HG03457 (cell line): ENCODE measurements at regions not wholly inside any gene's neighbourhood (a gene's known extent, or its start where the extent isn't known, plus 50 kb on each side); places are given as distances from the start of the nearest gene placed in this dataset.

ENCODE experiments used
- ATAC-seq: cut with Tn5 transposase; IDR thresholded peaks from one replicate; pipeline ENCODE4 v1.9.1; 2021; ENCODE audit warnings: moderate number of reproducible peaks; ENCODE audit not compliant: unreplicated experiment

DNA sequence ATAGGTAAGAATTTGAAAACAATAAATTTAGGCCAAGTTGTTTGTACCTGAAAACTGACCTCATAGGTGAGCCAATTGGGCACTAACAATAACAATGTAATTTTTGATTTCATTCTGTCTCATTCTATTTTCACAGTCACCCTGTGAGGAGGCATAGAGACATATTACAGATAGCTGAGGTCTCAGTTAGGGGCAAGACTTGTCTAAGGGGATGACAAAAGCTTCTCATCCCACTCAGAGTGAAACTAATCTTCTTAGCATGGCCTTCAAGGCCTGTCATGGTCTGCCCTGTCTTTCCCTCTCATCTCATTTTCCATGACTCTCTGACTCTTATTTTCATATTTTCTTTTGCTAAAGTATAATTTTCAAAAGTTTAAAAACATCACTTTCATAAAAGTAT lies 562.0 kb upstream of the TNP1 start:
- no peak for ATAC-seq

DNA sequence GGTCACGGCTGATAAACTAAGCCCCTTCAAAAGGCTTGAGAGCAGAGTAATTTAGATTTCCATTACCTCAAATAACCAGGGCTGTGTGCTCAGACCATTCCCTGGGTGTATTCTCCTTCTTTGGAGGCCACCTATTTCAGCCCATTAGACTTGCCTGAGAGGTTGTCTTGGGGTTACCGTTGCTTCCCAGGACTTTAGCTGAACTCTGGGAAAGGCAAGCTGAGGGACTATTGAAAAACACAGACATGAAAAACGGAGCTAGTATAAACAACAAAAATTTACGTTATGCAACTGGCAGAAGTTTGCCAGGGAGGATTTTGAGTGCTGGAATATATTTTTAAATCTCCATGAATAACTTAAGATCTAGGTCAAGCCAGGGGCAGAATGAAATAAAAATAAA lies 561.0 kb upstream of the TNP1 start:
- ATAC-seq: no peak

DNA sequence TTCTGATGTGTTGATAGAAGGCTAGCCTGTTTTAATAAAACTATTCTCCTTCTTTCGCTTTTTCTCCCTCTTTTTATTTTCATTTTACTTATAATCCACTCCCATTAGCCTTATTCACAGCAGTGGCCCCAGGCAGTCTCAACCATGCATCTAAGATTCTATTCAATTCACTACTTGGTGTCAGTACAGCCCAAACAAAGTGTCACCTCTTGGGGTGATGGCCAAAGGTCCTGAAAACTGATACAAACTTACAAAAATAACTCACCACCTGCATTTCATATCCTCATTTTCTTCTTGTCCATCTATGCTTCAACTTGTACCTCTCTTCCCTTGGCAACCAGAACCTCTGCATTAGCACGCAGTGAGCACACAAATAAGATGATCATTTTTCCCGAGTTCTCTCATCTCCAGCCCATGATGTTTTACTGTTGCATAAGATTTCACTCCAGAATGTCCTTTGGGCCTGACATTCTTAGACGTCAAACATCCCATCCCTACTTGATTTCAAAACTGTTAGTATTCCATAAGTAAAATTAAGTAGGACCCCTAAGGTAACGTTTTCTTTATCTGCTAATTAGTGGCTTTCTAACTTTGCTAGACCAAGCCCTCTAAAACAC lies 559.3 kb upstream of the TNP1 start:
- no peak for ATAC-seq

DNA sequence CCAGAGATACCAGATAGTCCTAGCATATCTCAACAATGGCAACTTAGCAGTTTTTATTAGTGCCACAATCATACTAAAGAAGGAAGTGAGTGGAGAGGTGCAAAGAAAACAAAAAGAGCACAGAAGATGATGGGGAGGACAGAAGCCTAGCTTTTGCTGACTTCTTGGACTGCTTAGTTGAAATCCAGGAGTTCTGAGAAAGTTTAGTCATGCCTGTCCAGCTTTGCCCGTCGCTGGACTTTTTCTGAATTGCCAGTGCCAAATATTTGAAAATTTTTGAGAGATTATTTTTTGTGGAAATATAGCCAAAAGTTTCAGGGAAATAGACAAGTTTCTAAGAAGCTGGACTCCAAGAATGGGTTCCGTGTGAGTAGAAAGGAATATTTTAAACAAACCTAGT lies 558.7 kb upstream of the TNP1 start:
- ATAC-seq: no peak

DNA sequence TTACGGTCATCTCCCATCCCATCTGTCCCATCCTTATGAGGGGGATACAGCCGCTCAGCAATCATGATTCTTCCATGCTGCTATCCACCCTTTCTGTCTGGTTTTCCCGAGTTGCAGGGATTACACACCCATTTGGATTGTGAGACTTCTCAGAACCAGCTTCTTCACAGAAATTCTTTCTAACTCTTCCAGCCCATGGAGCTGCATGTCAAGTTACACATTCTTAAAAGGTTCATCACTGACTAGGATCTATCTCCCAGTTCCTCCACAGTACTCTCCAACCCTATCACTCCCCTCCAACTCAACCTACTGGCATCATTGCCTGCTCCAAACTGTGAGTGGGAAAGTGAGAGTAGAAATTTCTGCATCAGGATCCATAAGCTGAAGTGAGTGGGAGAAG lies 558.2 kb upstream of the TNP1 start:
- ATAC-seq: no peak

DNA sequence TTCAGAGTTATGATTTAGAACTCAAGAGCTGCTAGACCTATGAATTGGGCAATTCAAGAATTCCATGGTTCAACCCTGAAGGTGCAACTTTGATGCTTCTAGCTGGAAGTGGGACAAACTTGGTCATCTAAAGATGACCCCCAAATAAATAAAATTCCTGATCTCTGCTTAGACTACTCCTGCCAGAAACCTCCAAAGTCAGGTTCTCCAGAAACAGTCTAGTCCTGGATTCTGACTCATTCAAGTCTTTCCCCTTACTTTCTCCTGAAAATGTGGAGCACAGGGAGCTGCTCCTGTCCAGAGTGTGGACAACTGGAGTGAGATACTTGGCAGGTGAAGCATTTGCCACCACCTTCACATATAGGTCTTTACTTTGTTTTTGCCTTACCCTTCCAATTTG lies 557.7 kb upstream of the TNP1 start:
- no peak for ATAC-seq

DNA sequence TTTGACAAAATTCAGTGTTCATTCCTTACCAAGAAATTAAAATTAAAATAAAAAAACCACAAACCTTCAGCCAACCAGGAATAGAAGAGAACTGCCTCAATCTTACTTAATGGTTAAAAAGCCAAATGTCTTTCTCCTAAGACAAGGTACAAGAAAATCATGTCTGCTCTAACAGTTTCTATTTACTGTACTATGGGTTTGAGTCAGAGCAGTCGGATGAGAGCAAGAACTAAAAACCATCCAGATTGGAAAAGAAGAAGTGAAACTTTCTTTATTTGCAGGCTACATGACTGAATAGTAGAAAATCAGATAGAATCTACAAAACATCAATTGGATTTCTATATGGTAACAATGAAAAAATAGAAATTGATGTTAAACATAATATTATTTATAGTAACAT lies 555.5 kb upstream of the TNP1 start:
- ATAC-seq: peak; percentile 93

DNA sequence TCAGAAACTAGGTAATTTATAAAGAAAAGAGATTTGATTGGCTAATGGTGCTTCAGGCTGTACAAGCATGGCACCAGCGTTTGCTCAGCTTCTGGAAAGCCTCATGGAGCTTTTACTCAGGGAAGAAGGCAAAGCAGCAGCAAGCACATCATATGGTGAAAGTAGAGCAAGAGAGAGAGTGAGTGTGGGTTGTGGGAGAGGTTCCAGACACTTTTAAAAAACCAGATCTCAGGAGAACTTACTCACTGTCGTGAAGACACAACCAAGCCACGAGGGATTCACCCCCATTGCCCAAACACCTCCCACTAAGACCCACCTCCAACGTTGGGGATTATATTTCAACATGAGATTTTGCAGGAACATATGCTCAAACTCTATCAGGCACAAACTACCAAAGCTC lies 554.6 kb upstream of the TNP1 start:
- no peak for ATAC-seq

DNA sequence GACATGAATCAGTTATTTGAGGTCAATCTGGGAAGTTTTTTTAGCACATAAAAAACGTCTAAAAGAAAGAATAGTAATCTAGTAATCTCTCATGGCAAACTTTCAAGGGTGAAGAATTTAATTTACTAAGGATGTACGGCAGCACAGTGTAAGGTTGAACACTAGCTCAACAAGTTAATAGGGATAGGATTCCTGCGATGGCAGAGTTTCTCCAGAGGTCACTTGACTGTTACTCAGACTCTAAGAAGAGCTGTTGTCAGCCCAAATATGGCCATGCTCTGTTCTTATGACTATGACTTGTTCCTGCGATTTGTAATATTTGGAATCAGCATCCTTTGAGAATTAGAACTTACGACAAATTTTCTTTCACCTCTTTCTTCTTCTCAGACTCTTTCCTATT lies 553.3 kb upstream of the TNP1 start:
- no peak for ATAC-seq

DNA sequence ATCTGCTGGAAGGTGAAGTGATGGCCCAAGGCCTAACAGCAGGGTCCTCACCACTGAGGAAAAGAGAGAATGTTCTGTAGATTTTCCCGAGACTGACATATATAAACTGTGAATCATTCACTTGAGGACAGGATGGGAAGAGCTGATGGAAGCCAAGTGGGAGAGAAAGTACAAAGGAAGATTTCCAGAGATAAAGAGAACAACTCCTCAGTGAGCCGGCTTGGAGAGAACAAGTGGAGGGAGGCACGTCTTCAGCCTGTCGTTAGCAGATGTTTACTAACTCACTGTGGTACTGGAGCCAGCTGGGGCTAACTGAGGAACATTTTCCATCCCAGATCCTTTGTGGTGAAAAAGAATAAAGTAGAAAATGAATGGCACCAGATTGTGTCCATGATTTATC lies 552.9 kb upstream of the TNP1 start:
- no peak for ATAC-seq

DNA sequence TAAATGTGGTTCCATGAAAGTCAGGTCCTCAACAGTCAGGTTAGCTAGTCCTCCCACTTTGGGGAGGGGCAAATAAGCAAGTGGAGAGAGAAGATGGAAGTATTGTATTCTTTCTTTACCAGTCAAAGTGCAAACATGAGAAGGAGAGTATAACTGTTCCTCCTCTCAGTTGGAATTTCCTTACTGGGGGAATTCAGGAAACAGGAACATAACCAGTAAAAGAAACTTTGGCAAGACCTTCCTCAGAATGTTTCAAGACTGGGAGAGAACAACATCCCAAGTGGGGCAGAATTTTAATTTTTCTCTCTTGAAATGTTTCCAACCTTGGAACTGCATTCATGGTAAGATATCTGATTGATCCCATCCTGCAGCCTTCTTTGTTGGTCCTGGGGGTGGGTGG lies 552.4 kb upstream of the TNP1 start:
- no peak for ATAC-seq

DNA sequence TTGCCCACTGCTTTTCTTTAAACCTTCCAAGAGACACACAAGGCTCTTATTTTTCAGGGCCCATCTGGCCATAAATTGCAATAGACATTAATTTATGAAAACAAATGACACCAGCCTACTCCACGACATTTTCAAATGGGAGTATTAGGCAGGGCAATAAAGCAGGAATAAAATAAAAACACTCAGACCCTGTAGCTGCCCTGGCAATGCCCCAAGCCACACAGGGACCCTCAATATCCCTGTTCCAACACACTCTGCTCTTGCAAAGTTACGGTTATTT lies 550.8 kb upstream of the TNP1 start:
- ATAC-seq: no peak

DNA sequence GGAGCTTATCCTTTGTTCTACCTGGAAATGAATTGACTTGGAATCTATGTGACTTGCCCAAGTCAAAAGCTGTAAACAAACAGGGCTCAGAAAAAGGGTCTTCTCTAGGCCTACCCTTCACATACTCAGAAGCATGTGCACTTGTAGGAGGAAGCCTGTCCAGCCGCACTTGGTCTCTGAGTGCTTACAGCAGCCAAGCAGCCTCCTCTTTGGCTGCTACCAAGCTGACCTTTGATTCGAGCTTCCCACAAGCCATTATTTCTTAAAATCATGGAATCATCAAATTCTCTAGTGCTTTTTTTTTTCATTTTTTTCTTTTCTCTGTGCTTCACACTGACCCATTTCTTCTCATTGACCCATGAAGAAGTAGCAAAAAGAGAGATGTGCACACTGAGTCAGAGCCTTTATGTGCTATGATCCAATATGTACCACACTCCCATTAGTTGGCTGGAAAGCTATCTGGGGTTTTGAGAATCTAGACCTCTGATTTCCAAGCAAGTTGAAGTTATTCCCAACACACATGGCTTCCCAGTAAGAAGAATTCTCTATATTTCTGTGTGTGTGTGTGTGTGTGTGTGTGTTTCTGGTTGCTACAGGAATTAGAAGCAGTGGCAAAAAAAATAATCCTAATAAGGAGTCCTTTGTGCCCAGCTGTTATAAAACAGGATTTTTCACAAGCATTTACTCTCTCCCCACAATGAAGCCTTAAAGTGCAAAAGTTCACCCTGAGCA lies 550.3 kb upstream of the TNP1 start:
- ATAC-seq: no peak

DNA sequence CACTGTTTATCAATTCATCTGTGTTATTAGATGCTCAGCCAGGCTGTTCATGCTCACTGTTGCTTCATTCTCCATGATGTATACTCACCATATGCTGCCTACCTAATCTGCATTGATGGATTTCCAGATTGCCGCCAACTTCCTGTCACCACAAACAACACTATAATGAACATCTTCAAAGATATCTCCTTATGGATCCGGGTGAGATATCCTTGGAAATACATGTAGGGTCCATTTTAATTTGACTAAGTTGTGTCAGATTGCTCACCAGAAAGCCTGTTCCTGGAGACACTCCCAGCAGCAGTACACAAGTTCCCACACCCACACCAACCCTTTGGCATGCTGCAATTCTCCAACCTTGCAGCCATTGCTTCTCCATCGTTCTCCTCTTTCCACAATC lies 547.5 kb upstream of the TNP1 start:
- ATAC-seq: no peak

DNA sequence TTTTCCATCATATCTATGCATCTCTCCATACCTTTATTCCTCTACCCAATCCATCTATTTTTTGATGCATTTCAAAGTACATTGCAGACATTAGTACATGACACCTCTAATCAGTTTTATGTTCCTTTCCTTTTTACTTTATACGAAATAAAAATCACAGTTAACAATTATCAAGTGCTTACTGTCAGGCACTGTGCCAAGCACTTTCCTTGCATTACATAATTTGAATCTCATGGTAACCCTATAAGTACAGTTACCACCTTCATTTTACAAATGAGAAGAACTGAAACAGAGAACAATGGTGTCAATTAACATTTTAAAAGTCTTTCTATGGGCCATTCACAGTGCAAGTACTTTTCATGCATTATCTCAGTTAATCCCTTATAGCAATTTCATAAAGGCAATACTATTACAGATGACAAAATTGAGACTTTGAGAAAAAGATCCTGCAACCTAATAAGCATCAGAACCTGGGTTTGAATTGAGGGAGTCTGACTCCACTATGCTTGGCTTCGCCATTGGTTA lies 544.4 kb upstream of the TNP1 start:
- ATAC-seq: no peak

DNA sequence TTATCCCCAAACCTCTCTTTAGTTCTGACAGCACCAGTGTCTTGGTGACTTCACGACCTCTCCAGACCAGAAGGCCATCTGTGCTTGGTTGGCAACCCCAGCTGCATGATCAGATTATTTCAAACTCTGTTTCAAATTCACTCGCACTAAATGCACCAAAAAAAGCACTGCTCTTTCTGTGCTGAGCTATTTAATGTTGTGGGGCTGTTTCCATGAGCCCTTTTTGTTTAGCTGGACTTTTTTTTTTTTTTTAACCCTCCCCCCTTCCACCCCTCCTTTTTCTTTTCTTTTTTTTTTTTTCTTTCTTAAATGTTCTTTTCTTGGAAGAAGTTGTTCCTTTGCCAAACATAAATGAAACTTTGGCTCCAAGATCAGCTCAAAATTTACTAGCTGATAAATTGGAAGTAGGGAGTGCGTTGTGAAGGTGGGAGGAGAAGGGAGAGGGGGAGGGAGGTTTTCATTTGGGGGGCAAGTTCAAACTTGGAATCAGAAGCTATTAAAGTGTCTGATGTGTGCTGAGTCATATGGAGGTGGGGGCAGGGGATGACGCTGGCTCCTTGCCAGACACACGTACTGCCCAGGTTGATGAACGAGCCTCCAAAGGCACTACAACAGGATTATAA lies 543.0 kb upstream of the TNP1 start:
- no peak for ATAC-seq

DNA sequence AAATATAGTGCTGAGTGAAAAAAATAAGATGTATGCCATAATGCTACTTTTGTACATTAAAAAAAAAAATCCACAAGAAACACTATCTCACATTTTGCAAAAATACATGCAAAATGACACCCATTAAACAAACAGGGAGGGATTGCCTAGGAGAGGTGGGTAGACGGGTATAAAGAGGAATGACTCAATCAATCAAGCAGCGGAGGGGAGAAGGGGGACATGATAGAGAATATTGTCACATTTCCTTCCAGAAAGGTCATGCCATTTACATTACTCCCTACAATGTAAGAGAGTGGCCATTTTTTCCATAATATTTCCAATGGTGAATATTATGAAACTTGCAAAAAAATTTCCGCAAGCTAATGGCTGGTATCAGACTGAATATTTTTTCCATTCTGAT lies 542.3 kb upstream of the TNP1 start:
- no peak for ATAC-seq

DNA sequence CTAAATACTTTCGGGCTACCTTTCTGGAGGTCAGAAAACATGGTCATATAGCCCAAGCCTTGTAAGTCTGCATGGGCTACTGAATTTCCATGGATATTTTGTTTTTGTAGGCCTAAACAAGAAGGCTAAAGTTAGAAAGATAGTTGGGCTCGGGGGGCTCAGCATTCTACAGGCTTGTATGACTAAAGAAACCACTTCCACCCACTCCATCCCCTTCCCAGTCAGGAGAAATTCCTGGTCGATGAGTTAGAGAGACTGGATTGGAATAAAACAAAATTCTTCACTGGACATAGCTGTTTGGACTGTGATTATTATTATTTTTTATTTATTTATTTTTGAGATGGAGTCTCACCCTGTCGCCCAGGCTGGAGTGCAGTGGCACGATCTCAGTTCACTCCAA lies 539.4 kb upstream of the TNP1 start:
- ATAC-seq: no peak

DNA sequence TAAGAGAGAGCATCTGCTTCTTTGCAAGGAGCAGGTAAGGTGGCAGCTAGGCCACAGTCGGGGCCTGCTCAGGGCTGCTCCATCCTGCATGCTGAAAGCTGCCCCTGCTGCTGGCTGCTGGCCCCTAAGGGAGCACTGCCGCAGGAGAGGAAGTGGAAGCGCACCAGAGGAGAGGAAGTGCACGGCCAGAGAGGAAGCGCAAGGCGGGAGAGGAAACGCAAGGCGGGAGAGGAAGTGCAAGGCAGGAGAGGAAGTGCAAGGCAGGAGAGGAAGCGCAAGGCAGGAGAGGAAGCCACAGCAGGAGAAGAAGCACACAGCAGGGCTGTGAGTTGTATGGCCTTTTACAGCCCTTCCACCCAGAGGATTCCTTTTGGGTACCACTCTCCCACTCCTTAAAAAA lies 539.0 kb upstream of the TNP1 start:
- no peak for ATAC-seq

DNA sequence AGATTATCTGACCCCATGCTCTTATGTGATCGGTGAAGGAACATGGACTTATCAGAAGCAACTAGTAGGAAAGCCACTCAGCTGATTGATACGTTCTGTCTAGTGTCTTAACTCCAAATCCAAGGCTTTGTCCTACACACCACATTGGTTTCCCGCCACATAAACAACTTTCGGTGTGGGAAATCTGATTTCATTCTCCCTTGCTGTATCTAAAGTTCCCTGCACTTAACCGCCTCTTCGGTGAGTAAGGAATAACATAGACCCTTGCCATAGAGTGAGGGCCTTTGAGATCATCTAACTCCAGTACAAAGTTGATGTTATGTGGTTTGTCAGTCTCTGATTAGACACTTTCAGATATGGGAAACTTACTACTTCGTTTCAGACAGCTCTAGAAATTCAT lies 538.2 kb upstream of the TNP1 start:
- no peak for ATAC-seq

DNA sequence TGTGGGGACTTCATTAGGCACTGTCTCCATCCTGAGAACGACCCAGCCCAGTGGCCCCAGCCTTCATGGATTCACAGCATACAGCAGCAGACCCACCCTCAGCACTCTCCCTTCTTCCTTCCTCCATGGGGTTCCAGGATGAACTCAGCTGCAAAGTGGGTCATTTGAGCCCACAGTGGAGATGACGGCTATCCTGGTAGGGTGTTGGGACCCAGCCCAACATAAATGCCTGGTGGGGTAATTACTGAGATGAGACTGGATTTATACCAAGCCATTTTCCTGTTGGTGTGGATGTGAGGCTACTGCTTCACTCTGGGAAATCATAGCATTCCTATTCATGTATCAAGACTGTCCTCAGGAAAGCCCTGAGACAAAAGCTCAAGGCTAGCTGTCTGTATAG lies 536.7 kb upstream of the TNP1 start:
- ATAC-seq: no peak

DNA sequence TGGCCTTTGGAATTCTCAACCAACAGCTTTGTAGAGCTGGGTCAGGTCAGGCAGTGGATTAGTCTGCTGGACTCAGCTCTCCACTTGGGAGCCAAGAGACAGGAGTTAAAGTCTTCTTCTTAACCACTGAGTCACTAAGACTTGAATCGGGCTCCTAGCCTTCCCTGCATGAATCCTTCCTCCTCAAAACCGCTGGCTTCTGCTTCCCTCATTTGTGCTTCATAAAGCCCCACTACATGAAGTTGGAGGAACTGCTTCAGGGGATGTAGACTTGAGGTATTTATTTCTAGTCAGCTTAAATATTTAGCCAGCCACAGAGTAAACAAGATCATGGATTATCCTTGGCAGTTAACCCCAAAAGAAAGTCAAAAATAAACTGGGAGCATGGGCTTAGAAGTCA lies 536.3 kb upstream of the TNP1 start:
- no peak for ATAC-seq
